Keratinocyte (primary cell): ENCODE measurements at regions not wholly inside any gene's neighbourhood (a gene's known extent, or its start where the extent isn't known, plus 50 kb on each side); places are given as distances from the start of the nearest gene placed in this dataset.

ENCODE experiments used
- DNase-seq: peaks from one replicate; pipeline ENCODE4 v3.0.0-alpha.2; 2011; ENCODE audit warnings: low read depth, missing footprints, low spot score
- FAIRE-seq: peaks from 2 replicates; lab custom pipeline; 2011; peaks lifted over from hg19 to GRCh38; lab: Jason Lieb, UNC
- H2AFZ ChIP-seq: 2 replicates; pipeline ENCODE4 v1.6.0; 2012; ENCODE audit warnings: low read length, control low read depth, inconsistent platforms; ENCODE audit not compliant: control insufficient read depth
- H3K27ac ChIP-seq: 2 replicates; pipeline ENCODE4 v1.5.1; 2011; ENCODE audit warnings: low read length; ENCODE audit not compliant: control insufficient read depth, insufficient read depth
- H3K27me3 ChIP-seq: 3 replicates; pipeline ENCODE4 v1.6.0; 2011; ENCODE audit warnings: low read length; ENCODE audit not compliant: control insufficient read depth, insufficient read depth; ENCODE audit errors: extremely low read depth
- H3K36me3 ChIP-seq, 2 experiments: 2 replicates in 1 of 2; 3 replicates in 1 of 2; pipeline ENCODE4 v1.5.1; 2011; ENCODE audit warnings: low read length in 2 of 2, mild to moderate bottlenecking in 1 of 2; ENCODE audit not compliant: control insufficient read depth in 2 of 2, insufficient read depth in 2 of 2; ENCODE audit errors: extremely low read depth in 1 of 2
- H3K4me1 ChIP-seq: 3 replicates; pipeline ENCODE4 v1.5.1; 2011; ENCODE audit warnings: low read length; ENCODE audit not compliant: control insufficient read depth, insufficient read depth; ENCODE audit errors: extremely low read depth
- H3K4me2 ChIP-seq: 3 replicates; pipeline ENCODE4 v1.6.0; 2011; ENCODE audit warnings: low read depth, low read length; ENCODE audit not compliant: control insufficient read depth, insufficient read depth; ENCODE audit errors: extremely low read depth
- H3K4me3 ChIP-seq, 3 experiments: fragments of 200-600 bp in 1 of 3; sonication (generic) in 1 of 3; 2 replicates in 2 of 3; 3 replicates in 1 of 3; pipeline ENCODE4 v1.5.1; 2011 to 2016; ENCODE audit warnings: low read length in 3 of 3, mild to moderate bottlenecking in 3 of 3, control low read depth in 2 of 3, inconsistent platforms in 1 of 3, low read depth in 1 of 3, mixed read lengths in 1 of 3, mixed run types in 1 of 3, moderate library complexity in 1 of 3; ENCODE audit not compliant: control insufficient read depth in 2 of 3, insufficient read depth in 2 of 3; ENCODE audit errors: extremely low read depth in 1 of 3
- H3K79me2 ChIP-seq: 2 replicates; pipeline ENCODE4 v1.6.0; 2012; ENCODE audit warnings: low read length; ENCODE audit not compliant: control insufficient read depth, insufficient read depth
- H3K9ac ChIP-seq: 3 replicates; pipeline ENCODE4 v1.6.0; 2011; ENCODE audit warnings: low read length; ENCODE audit not compliant: control insufficient read depth, insufficient read depth; ENCODE audit errors: extremely low read depth
- H3K9me1 ChIP-seq: 3 replicates; pipeline ENCODE4 v1.6.0; 2011; ENCODE audit warnings: low read length; ENCODE audit not compliant: control insufficient read depth, insufficient read depth; ENCODE audit errors: extremely low read depth
- H3K9me3 ChIP-seq: 2 replicates; pipeline ENCODE4 v1.5.1; 2012; ENCODE audit warnings: low read depth, low read length; ENCODE audit not compliant: control insufficient read depth
- H4K20me1 ChIP-seq: 3 replicates; pipeline ENCODE4 v1.6.0; 2011; ENCODE audit warnings: low read length; ENCODE audit not compliant: control insufficient read depth, insufficient read depth; ENCODE audit errors: extremely low read depth
- EZH2 ChIP-seq: IDR thresholded peaks from one replicate; pipeline ENCODE4 v1.6.1; 2012; ENCODE audit warnings: inconsistent platforms, mild to moderate bottlenecking, low read length, moderate library complexity
- dilution Hi-C: fragments of 300-500 bp; cut with MboI; formaldehyde crosslinking; loops from one replicate; pipeline ENCODE4 v1.7.0; 2020; ENCODE audit warnings: low sequenced_read_pairs; ENCODE audit not compliant: extremely low pct_ligation_motif_present
- TF ChIP-seq, protein P1 (sequence below), 3 experiments: IDR thresholded peaks in 1 of 3; conservative IDR thresholded peaks in 1 of 3; optimal IDR thresholded peaks in 1 of 3; 2 replicates in 2 of 3; 3 replicates in 1 of 3; pipeline versions ENCODE3 to v1.5.1; 2011; ENCODE audit warnings: low read length in 3 of 3, mild to moderate bottlenecking in 3 of 3, moderate library complexity in 2 of 3, control low read depth in 1 of 3, inconsistent platforms in 1 of 3; ENCODE audit not compliant: insufficient read depth in 2 of 3; ENCODE audit errors: extremely low read depth in 1 of 3

- TF ChIP-seq, protein P1, sequence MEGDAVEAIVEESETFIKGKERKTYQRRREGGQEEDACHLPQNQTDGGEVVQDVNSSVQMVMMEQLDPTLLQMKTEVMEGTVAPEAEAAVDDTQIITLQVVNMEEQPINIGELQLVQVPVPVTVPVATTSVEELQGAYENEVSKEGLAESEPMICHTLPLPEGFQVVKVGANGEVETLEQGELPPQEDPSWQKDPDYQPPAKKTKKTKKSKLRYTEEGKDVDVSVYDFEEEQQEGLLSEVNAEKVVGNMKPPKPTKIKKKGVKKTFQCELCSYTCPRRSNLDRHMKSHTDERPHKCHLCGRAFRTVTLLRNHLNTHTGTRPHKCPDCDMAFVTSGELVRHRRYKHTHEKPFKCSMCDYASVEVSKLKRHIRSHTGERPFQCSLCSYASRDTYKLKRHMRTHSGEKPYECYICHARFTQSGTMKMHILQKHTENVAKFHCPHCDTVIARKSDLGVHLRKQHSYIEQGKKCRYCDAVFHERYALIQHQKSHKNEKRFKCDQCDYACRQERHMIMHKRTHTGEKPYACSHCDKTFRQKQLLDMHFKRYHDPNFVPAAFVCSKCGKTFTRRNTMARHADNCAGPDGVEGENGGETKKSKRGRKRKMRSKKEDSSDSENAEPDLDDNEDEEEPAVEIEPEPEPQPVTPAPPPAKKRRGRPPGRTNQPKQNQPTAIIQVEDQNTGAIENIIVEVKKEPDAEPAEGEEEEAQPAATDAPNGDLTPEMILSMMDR (optimal IDR thresholded peaks at IDR 0.05 in 1 of 3, IDR thresholded peaks at IDR 0.05 in 1 of 3, conservative IDR thresholded peaks at IDR 0.05 in 1 of 3; ENCODE audit: extremely low read depth in 1 of 3, insufficient read depth in 2 of 3, low read length in 3 of 3): no peak
- TF ChIP-seq EZH2: no peak
- H4K20me1 ChIP-seq: no peaks in the 10 kb centered on the region
- no peak overlapping the region for H3K4me3 ChIP-seq
- no peaks in the 10 kb centered on the region for H3K27me3 ChIP-seq
- dilution Hi-C loops: no loop called here
- H3K9me3 ChIP-seq: no peaks in the 10 kb centered on the region
- no peaks in the 10 kb centered on the region for H3K79me2 ChIP-seq
- FAIRE-seq: no peak
- no peak overlapping the region for H3K9ac ChIP-seq
- H3K36me3 ChIP-seq: no peaks in the 10 kb centered on the region
- H3K9me1 ChIP-seq: no peaks in the 10 kb centered on the region
- no peak overlapping the region for H3K27ac ChIP-seq
- H3K4me1 ChIP-seq: no peaks in the 10 kb centered on the region
- H3K4me2 ChIP-seq: no peak overlapping the region
- DNase-seq: no peak
- no peak overlapping the region for H2AFZ ChIP-seq
Measured at GRCh38 chr11:37277896-37278465, 679.9 kb upstream of the RAG2 start.

GRCh38 chr11:37264783-37265182, 666.7 kb upstream of the RAG2 start:
- TF ChIP-seq, protein P1 (optimal IDR thresholded peaks at IDR 0.05 in 1 of 3, IDR thresholded peaks at IDR 0.05 in 1 of 3, conservative IDR thresholded peaks at IDR 0.05 in 1 of 3; ENCODE audit: extremely low read depth in 1 of 3, insufficient read depth in 2 of 3, low read length in 3 of 3): no peak
- TF ChIP-seq EZH2: no peak
- dilution Hi-C loops: no loop called here
- no peaks in the 10 kb centered on the region for H4K20me1 ChIP-seq
- H3K36me3 ChIP-seq: no peaks in the 10 kb centered on the region
- H2AFZ ChIP-seq: no peak overlapping the region
- no peak overlapping the region for H3K9ac ChIP-seq
- no peaks in the 10 kb centered on the region for H3K4me1 ChIP-seq
- no peak for DNase-seq
- H3K27ac ChIP-seq: no peak overlapping the region
- H3K9me3 ChIP-seq: no peaks in the 10 kb centered on the region
- no peaks in the 10 kb centered on the region for H3K27me3 ChIP-seq
- FAIRE-seq: no peak
- H3K4me3 ChIP-seq: no peak overlapping the region
- no peak overlapping the region for H3K4me2 ChIP-seq
- no peaks in the 10 kb centered on the region for H3K79me2 ChIP-seq
- H3K9me1 ChIP-seq: no peaks in the 10 kb centered on the region
